ENCODE measurements at regions not wholly inside any gene's neighbourhood (a gene's known extent, or its start where the extent isn't known, plus 50 kb on each side); places are given as distances from the start of the nearest gene placed in this dataset.

DNA sequence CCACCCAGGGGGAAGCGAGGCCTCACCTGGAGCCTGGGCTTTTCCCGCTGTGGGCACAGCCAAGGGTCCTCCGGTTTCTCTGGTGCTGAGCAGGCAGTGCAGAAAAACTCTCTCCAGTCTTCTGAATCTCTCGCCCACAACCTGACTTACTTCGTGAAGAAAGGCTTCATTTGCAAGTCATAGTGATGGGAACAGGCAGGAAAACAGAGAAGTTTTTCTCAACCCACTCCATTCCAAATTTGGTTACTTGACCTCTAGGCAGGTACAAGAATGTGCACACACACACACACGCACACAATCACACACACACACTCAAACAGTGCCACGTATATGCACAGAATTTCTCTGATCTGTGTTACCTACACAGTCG is 524.5 kb downstream of the CD83 start:
- no peak for TF ChIP-seq SIN3A (IDR thresholded peaks at IDR 0.05; ENCODE audit: borderline replicate concordance, insufficient read depth, low read depth, low read length)
- TF ChIP-seq, protein P1, sequence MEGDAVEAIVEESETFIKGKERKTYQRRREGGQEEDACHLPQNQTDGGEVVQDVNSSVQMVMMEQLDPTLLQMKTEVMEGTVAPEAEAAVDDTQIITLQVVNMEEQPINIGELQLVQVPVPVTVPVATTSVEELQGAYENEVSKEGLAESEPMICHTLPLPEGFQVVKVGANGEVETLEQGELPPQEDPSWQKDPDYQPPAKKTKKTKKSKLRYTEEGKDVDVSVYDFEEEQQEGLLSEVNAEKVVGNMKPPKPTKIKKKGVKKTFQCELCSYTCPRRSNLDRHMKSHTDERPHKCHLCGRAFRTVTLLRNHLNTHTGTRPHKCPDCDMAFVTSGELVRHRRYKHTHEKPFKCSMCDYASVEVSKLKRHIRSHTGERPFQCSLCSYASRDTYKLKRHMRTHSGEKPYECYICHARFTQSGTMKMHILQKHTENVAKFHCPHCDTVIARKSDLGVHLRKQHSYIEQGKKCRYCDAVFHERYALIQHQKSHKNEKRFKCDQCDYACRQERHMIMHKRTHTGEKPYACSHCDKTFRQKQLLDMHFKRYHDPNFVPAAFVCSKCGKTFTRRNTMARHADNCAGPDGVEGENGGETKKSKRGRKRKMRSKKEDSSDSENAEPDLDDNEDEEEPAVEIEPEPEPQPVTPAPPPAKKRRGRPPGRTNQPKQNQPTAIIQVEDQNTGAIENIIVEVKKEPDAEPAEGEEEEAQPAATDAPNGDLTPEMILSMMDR (IDR thresholded peaks at IDR 0.05): no peak
- no peak for TF ChIP-seq POLR2AphosphoS5 (IDR thresholded peaks at IDR 0.05; ENCODE audit: low read depth, low read length)
- TF ChIP-seq REST (IDR thresholded peaks at IDR 0.05; ENCODE audit: insufficient read depth in 1 of 2, low read depth in 2 of 2, low read length in 1 of 2): no peak
- no peak for TF ChIP-seq TCF7L2 (IDR thresholded peaks at IDR 0.05; ENCODE audit: low read depth, low read length)
